Mammary epithelial cell (primary cell): ENCODE measurements at regions not wholly inside any gene's neighbourhood (a gene's known extent, or its start where the extent isn't known, plus 50 kb on each side); places are given as distances from the start of the nearest gene placed in this dataset.

Source experiments
- CTCF ChIP-seq, 2 donors: IDR thresholded peaks in 1 of 2; conservative IDR thresholded peaks in 1 of 2; 2 replicates each; pipeline ENCODE4 v1.5.1; 2011 to 2012; ENCODE audit warnings: inconsistent platforms in 2 of 2, low read length in 2 of 2, mild to moderate bottlenecking in 2 of 2, control low read depth in 1 of 2, low read depth in 1 of 2; ENCODE audit not compliant: insufficient read depth in 1 of 2; ENCODE audit errors: extremely low read depth in 1 of 2
- EZH2 ChIP-seq: IDR thresholded peaks from 2 replicates; pipeline ENCODE4 v1.6.1; 2012; ENCODE audit warnings: low read length, inconsistent platforms, borderline replicate concordance

GRCh38 chr3:90040554-90040953 is 933.1 kb downstream of the EPHA3 start:
- no peak for TF ChIP-seq CTCF (conservative IDR thresholded peaks at IDR 0.05 in 1 of 2, IDR thresholded peaks at IDR 0.05 in 1 of 2; ENCODE audit: extremely low read depth in 1 of 2, insufficient read depth in 1 of 2, low read depth in 1 of 2, low read length in 2 of 2)
- no peak for TF ChIP-seq EZH2
